HCT116 (cell line): ENCODE measurements at regions not wholly inside any gene's neighbourhood (a gene's known extent, or its start where the extent isn't known, plus 50 kb on each side); places are given as distances from the start of the nearest gene placed in this dataset.

ENCODE experiments used
- ATF3 ChIP-seq: IDR thresholded peaks from 2 replicates; pipeline ENCODE4 v1.6.1; 2012
- CBX3 ChIP-seq: IDR thresholded peaks from 2 replicates; pipeline ENCODE4 v1.6.1; 2012; ENCODE audit warnings: low read depth
- CEBPB ChIP-seq: IDR thresholded peaks from 2 replicates; pipeline ENCODE4 v1.6.1; 2012; ENCODE audit warnings: low read depth
- EGR1 ChIP-seq: IDR thresholded peaks from 2 replicates; pipeline ENCODE4 v1.6.1; 2012; ENCODE audit warnings: low read depth
- ELF1 ChIP-seq: IDR thresholded peaks from 2 replicates; pipeline ENCODE4 v1.6.1; 2012; ENCODE audit warnings: low read depth, borderline replicate concordance
- EZH2 ChIP-seq: fragments of 200-600 bp; sonication (generic); IDR thresholded peaks from 2 replicates; pipeline ENCODE4 v1.6.1; 2017; ENCODE audit warnings: antibody characterized with exemption, mixed run types
- EZH2phosphoT487 ChIP-seq: fragments of 200-600 bp; IDR thresholded peaks from 2 replicates; pipeline ENCODE4 v1.6.1; 2018; ENCODE audit warnings: antibody characterized with exemption, borderline replicate concordance
- JUND ChIP-seq: IDR thresholded peaks from 2 replicates; pipeline ENCODE4 v1.6.1; 2012
- MAX ChIP-seq: IDR thresholded peaks from 2 replicates; pipeline ENCODE4 v1.6.1; 2012
- POLR2A ChIP-seq: IDR thresholded peaks from 2 replicates; pipeline ENCODE4 v1.7.0; 2011; ENCODE audit warnings: borderline replicate concordance; ENCODE audit not compliant: insufficient read depth, insufficient read length; ENCODE audit errors: extremely low read depth
- RAD21 ChIP-seq: IDR thresholded peaks from 2 replicates; pipeline ENCODE4 v1.6.1; 2012; ENCODE audit warnings: low read depth, mild to moderate bottlenecking
- REST ChIP-seq: IDR thresholded peaks from 2 replicates; pipeline ENCODE4 v1.6.1; 2012; ENCODE audit warnings: low read depth
- SP1 ChIP-seq: IDR thresholded peaks from 2 replicates; pipeline ENCODE4 v1.6.1; 2012; ENCODE audit warnings: low read depth
- SRF ChIP-seq: IDR thresholded peaks from 2 replicates; pipeline ENCODE4 v1.6.1; 2012; ENCODE audit warnings: low read depth
- YY1 ChIP-seq: IDR thresholded peaks from 2 replicates; pipeline ENCODE4 v1.6.1; 2011; ENCODE audit warnings: low read length, low read depth, moderate library complexity, mild to moderate bottlenecking; ENCODE audit not compliant: insufficient replicate concordance; ENCODE audit errors: extremely low read depth
- ZFX ChIP-seq: fragments of 450-650 bp; IDR thresholded peaks from 2 replicates; pipeline ENCODE4 v1.6.1; 2017

- no peak for TF ChIP-seq REST
- TF ChIP-seq CBX3, result no peak
- no peak for TF ChIP-seq YY1
- no peak for TF ChIP-seq ATF3
- TF ChIP-seq EZH2, result no peak
- TF ChIP-seq EZH2phosphoT487, result no peak
- no peak for TF ChIP-seq MAX
- no peak for TF ChIP-seq CEBPB
- TF ChIP-seq POLR2A, result no peak
- no peak for TF ChIP-seq ZFX
- TF ChIP-seq SP1, result no peak
- TF ChIP-seq EGR1, result no peak
- no peak for TF ChIP-seq RAD21
- no peak for TF ChIP-seq ELF1
- no peak for TF ChIP-seq JUND
- TF ChIP-seq SRF, result no peak
Observed at GRCh38 chr10:90337316-90337715, 520.5 kb downstream of the HTR7 start (continued).
